ENCODE measurements at regions not wholly inside any gene's neighbourhood (a gene's known extent, or its start where the extent isn't known, plus 50 kb on each side); places are given as distances from the start of the nearest gene placed in this dataset.
"Not testable (repeated sequence)": the region's sequence is repeated elsewhere in the genome, so short reads cannot be mapped to it uniquely, and the experiment has no call there.

DNA sequence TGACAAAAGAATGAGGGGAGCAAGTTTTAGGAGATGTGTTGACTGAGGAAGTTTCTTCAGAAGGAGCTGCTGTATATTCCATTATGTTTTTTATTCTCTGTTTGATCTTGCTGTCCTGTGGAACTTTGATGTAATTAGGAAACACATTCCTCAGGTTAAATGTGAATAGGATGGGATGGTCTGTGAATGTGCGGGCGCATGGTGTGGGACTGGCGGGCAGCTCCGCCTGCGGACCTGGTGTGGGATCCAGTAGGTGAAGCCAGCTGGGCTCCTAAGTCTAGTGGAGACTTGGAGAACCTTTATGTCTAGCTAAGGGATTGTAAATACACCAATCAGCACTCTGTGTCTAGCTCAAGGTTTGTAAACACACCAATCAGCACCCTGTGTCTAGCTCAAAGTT, 344.3 kb downstream of the PTTG2 start:
- TF ChIP-seq EZH2phosphoT487 (conservative IDR thresholded peaks at IDR 0.05; ENCODE audit: low read length) = not testable (repeated sequence)
- TF ChIP-seq, protein P1, sequence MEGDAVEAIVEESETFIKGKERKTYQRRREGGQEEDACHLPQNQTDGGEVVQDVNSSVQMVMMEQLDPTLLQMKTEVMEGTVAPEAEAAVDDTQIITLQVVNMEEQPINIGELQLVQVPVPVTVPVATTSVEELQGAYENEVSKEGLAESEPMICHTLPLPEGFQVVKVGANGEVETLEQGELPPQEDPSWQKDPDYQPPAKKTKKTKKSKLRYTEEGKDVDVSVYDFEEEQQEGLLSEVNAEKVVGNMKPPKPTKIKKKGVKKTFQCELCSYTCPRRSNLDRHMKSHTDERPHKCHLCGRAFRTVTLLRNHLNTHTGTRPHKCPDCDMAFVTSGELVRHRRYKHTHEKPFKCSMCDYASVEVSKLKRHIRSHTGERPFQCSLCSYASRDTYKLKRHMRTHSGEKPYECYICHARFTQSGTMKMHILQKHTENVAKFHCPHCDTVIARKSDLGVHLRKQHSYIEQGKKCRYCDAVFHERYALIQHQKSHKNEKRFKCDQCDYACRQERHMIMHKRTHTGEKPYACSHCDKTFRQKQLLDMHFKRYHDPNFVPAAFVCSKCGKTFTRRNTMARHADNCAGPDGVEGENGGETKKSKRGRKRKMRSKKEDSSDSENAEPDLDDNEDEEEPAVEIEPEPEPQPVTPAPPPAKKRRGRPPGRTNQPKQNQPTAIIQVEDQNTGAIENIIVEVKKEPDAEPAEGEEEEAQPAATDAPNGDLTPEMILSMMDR (IDR thresholded peaks at IDR 0.05; ENCODE audit: insufficient read depth, low read length, poor library complexity, severe bottlenecking) = not testable (repeated sequence)

Measured in SU-DHL-6 (cell line).